ENCODE measurements at regions not wholly inside any gene's neighbourhood (a gene's known extent, or its start where the extent isn't known, plus 50 kb on each side); places are given as distances from the start of the nearest gene placed in this dataset.

- no peaks in the 10 kb centered on the region for H4K20me1 ChIP-seq (ENCODE audit: control insufficient read depth, extremely low read depth, insufficient read depth, low read length)
Observed at GRCh38 chr3:144462337-144462736, 490.7 kb downstream of the DIPK2A start.

GRCh38 chr3:144463911-144464310 lies 492.3 kb downstream of the DIPK2A start:
- Histone ChIP-seq H3K4me1 (ENCODE audit: control insufficient read depth, extremely low read depth, insufficient read depth, low read length) (no peaks in the 10 kb centered on the region), H3K79me2 (ENCODE audit: control insufficient read depth, insufficient read depth, low read length) (no peaks in the 10 kb centered on the region), H3K4me2 (ENCODE audit: extremely low read depth, insufficient read depth, low read length) (no peak overlapping the region), H3K9ac (ENCODE audit: insufficient read depth, low read length) (no peak overlapping the region), H3K27me3 (ENCODE audit: control insufficient read depth, insufficient read depth, low read length) (no peaks in the 10 kb centered on the region), H3K4me3 (replicated peaks in 1 of 4; ENCODE audit: control extremely low read depth in 1 of 4, insufficient read depth in 1 of 4, low read depth in 3 of 4, low read length in 4 of 4) (no peak overlapping the region), H2AFZ (ENCODE audit: low read length) (no peak overlapping the region), H3K9me3 (ENCODE audit: control insufficient read depth, insufficient read depth, low read depth, low read length) (no peaks in the 10 kb centered on the region), H3K27ac (ENCODE audit: insufficient read depth, low read length) (no peak overlapping the region), H3K36me3 (ENCODE audit: control insufficient read depth, insufficient read depth, low read length) (no peaks in the 10 kb centered on the region), H4K20me1 (ENCODE audit: control insufficient read depth, extremely low read depth, insufficient read depth, low read length) (no peaks in the 10 kb centered on the region)
- peak in 1 of 2 donors; percentile 8 for DNase-seq (ENCODE audit: low read depth in 2 of 2)
- TF ChIP-seq CTCF (conservative IDR thresholded peaks at IDR 0.05 in 1 of 2, IDR thresholded peaks at IDR 0.05 in 1 of 2; ENCODE audit: low read depth in 1 of 2, low read length in 2 of 2) (no peak), EZH2 (IDR thresholded peaks at IDR 0.05; ENCODE audit: low read length, missing control alignments) (no peak)

More at GRCh38 chr3:144462337-144462736, 490.7 kb downstream of the DIPK2A start:
- Histone ChIP-seq H3K4me2 (ENCODE audit: extremely low read depth, insufficient read depth, low read length) (no peak overlapping the region), H3K4me1 (ENCODE audit: control insufficient read depth, extremely low read depth, insufficient read depth, low read length) (no peaks in the 10 kb centered on the region), H3K9ac (ENCODE audit: insufficient read depth, low read length) (no peak overlapping the region), H3K27ac (ENCODE audit: insufficient read depth, low read length) (no peak overlapping the region), H3K4me3 (replicated peaks in 1 of 4; ENCODE audit: control extremely low read depth in 1 of 4, insufficient read depth in 1 of 4, low read depth in 3 of 4, low read length in 4 of 4) (no peak overlapping the region), H3K36me3 (ENCODE audit: control insufficient read depth, insufficient read depth, low read length) (no peaks in the 10 kb centered on the region), H3K9me3 (ENCODE audit: control insufficient read depth, insufficient read depth, low read depth, low read length) (no peaks in the 10 kb centered on the region), H2AFZ (ENCODE audit: low read length) (no peak overlapping the region), H3K79me2 (ENCODE audit: control insufficient read depth, insufficient read depth, low read length) (no peaks in the 10 kb centered on the region), H3K27me3 (ENCODE audit: control insufficient read depth, insufficient read depth, low read length) (no peaks in the 10 kb centered on the region)
- DNase-seq (ENCODE audit: low read depth in 2 of 2), result no peak
- TF ChIP-seq CTCF (conservative IDR thresholded peaks at IDR 0.05 in 1 of 2, IDR thresholded peaks at IDR 0.05 in 1 of 2; ENCODE audit: low read depth in 1 of 2, low read length in 2 of 2) (no peak), EZH2 (IDR thresholded peaks at IDR 0.05; ENCODE audit: low read length, missing control alignments) (no peak)

DNA sequence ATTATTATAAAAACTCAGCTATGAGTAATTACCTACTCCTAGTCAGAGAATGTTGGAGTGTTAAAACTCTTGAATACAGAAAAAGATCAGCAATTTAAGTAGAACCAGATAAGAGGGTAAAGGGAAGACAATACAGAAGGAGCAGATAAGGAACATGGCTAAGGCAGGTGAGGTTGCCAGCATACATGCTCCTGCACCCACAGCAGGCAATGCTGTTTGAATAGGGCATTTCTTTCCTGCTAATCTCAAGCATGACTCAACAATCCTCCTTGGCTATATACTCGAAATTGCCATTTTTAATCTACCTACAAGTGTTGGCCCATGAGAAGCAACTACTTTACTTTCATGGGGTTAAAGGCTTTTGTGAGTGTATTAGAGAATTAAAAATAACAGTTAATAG lies 494.5 kb downstream of the DIPK2A start:
- DNase-seq (ENCODE audit: low read depth in 2 of 2), result no peak
- Histone ChIP-seq H3K36me3 (ENCODE audit: control insufficient read depth, insufficient read depth, low read length) (no peaks in the 10 kb centered on the region), H3K9me3 (ENCODE audit: control insufficient read depth, insufficient read depth, low read depth, low read length) (no peaks in the 10 kb centered on the region), H2AFZ (ENCODE audit: low read length) (no peak overlapping the region), H3K79me2 (ENCODE audit: control insufficient read depth, insufficient read depth, low read length) (no peaks in the 10 kb centered on the region), H3K9ac (ENCODE audit: insufficient read depth, low read length) (no peak overlapping the region), H4K20me1 (ENCODE audit: control insufficient read depth, extremely low read depth, insufficient read depth, low read length) (no peaks in the 10 kb centered on the region), H3K27ac (ENCODE audit: insufficient read depth, low read length) (no peak overlapping the region), H3K4me2 (ENCODE audit: extremely low read depth, insufficient read depth, low read length) (no peak overlapping the region), H3K4me3 (replicated peaks in 1 of 4; ENCODE audit: control extremely low read depth in 1 of 4, insufficient read depth in 1 of 4, low read depth in 3 of 4, low read length in 4 of 4) (no peak overlapping the region), H3K4me1 (ENCODE audit: control insufficient read depth, extremely low read depth, insufficient read depth, low read length) (no peaks in the 10 kb centered on the region), H3K27me3 (ENCODE audit: control insufficient read depth, insufficient read depth, low read length) (no peaks in the 10 kb centered on the region)
- TF ChIP-seq CTCF (conservative IDR thresholded peaks at IDR 0.05 in 1 of 2, IDR thresholded peaks at IDR 0.05 in 1 of 2; ENCODE audit: low read depth in 1 of 2, low read length in 2 of 2), result no peak
- no peak for TF ChIP-seq EZH2 (IDR thresholded peaks at IDR 0.05; ENCODE audit: low read length, missing control alignments)
